Liver (tissue), 8 donors: ENCODE measurements at regions not wholly inside any gene's neighbourhood (a gene's known extent, or its start where the extent isn't known, plus 50 kb on each side); places are given as distances from the start of the nearest gene placed in this dataset.

Source experiments
- DNase-seq: peaks from one replicate; pipeline ENCODE4 v3.0.0-alpha.2; 2017; ENCODE audit warnings: low spot score
- H3K27ac ChIP-seq, 2 donors: one replicate each; pipeline ENCODE4 v1.7.0; 2013; ENCODE audit warnings: inconsistent platforms in 2 of 2, low read length in 2 of 2, control low read depth in 1 of 2, low read depth in 1 of 2, mild to moderate bottlenecking in 1 of 2
- H3K27me3 ChIP-seq, 4 donors: one replicate each; pipeline versions ENCODE4 v1.6.1 to v1.7.0; 2013; ENCODE audit warnings: low read length in 3 of 4, inconsistent platforms in 1 of 4, mild to moderate bottlenecking in 1 of 4, moderate library complexity in 1 of 4; ENCODE audit not compliant: control insufficient read depth in 4 of 4, insufficient read depth in 4 of 4
- H3K36me3 ChIP-seq, 4 donors: one replicate each; pipeline versions ENCODE4 v1.6.1 to v1.7.0; 2013; ENCODE audit warnings: low read length in 3 of 4, mild to moderate bottlenecking in 3 of 4, low read depth in 1 of 4, moderate library complexity in 1 of 4; ENCODE audit not compliant: control insufficient read depth in 4 of 4, insufficient read depth in 3 of 4
- H3K4me1 ChIP-seq, 4 donors: one replicate each; pipeline versions ENCODE4 v1.6.1 to v1.7.0; 2013; ENCODE audit warnings: low read length in 3 of 4, mild to moderate bottlenecking in 3 of 4, moderate library complexity in 1 of 4; ENCODE audit not compliant: control insufficient read depth in 4 of 4, insufficient read depth in 4 of 4
- H3K4me3 ChIP-seq, 3 donors: one replicate each; pipeline versions ENCODE4 v1.6.1 to v1.7.0; 2013; ENCODE audit warnings: low read length in 3 of 3, control low read depth in 1 of 3, low read depth in 1 of 3, mild to moderate bottlenecking in 1 of 3
- H3K9ac ChIP-seq, 2 donors: one replicate each; pipeline ENCODE4 v1.7.0; 2013; ENCODE audit warnings: low read length in 2 of 2, mild to moderate bottlenecking in 2 of 2, moderate library complexity in 2 of 2, control low read depth in 1 of 2, low read depth in 1 of 2
- H3K9me3 ChIP-seq, 4 donors: one replicate each; pipeline versions ENCODE4 v1.6.1 to v1.7.0; 2013; ENCODE audit warnings: low read length in 3 of 4; ENCODE audit not compliant: control insufficient read depth in 4 of 4
- CTCF ChIP-seq: fragments of 150-350 bp; IDR thresholded peaks from 2 replicates; pipeline ENCODE4 v1.5.1; 2017; ENCODE audit warnings: improper control_type of control experiment, low read depth, low read length; ENCODE audit not compliant: missing input control
- EGR1 ChIP-seq, 2 donors: IDR thresholded peaks; 2 replicates each; pipeline ENCODE4 v1.6.1; 2016 to 2018; ENCODE audit warnings: antibody characterized with exemption in 2 of 2, low read depth in 2 of 2
- FOXA1 ChIP-seq: IDR thresholded peaks from 2 replicates; pipeline ENCODE4 v1.6.1; 2016; ENCODE audit warnings: antibody characterized with exemption
- FOXA2 ChIP-seq: IDR thresholded peaks from 2 replicates; pipeline ENCODE4 v1.6.1; 2016; ENCODE audit warnings: antibody characterized with exemption
- GABPA ChIP-seq, 2 donors: IDR thresholded peaks in 1 of 2; conservative IDR thresholded peaks in 1 of 2; 2 replicates each; pipeline ENCODE4 v1.6.1; 2016; ENCODE audit warnings: antibody characterized with exemption in 2 of 2, mild to moderate bottlenecking in 1 of 2, moderate library complexity in 1 of 2
- HNF4A ChIP-seq, 2 donors: conservative IDR thresholded peaks; 2 replicates each; pipeline ENCODE4 v1.6.1; 2016; ENCODE audit warnings: antibody characterized with exemption in 2 of 2, mild to moderate bottlenecking in 2 of 2
- HNF4G ChIP-seq: IDR thresholded peaks from 2 replicates; pipeline ENCODE4 v1.6.1; 2016; ENCODE audit warnings: antibody characterized with exemption
- JUND ChIP-seq, 2 donors: IDR thresholded peaks; 2 replicates each; pipeline ENCODE4 v1.6.1; 2016; ENCODE audit warnings: antibody characterized with exemption in 2 of 2
- MAX ChIP-seq: IDR thresholded peaks from 2 replicates; pipeline ENCODE4 v1.6.1; 2016; ENCODE audit warnings: antibody characterized with exemption
- NR2F2 ChIP-seq: IDR thresholded peaks from 2 replicates; pipeline ENCODE4 v1.6.1; 2016; ENCODE audit warnings: antibody characterized with exemption
- RAD21 ChIP-seq, 2 donors: IDR thresholded peaks; 2 replicates each; pipeline ENCODE4 v1.6.1; 2016; ENCODE audit warnings: antibody characterized with exemption in 2 of 2, mild to moderate bottlenecking in 2 of 2
- REST ChIP-seq: IDR thresholded peaks from 2 replicates; pipeline ENCODE4 v1.6.1; 2016; ENCODE audit warnings: antibody characterized with exemption, mild to moderate bottlenecking
- RXRA ChIP-seq, 2 donors: IDR thresholded peaks; 2 replicates each; pipeline ENCODE4 v1.6.1; 2017 to 2018; ENCODE audit warnings: antibody characterized with exemption in 2 of 2, mild to moderate bottlenecking in 1 of 2
- SP1 ChIP-seq: IDR thresholded peaks from 2 replicates; pipeline ENCODE4 v1.6.1; 2018; ENCODE audit warnings: antibody characterized with exemption, mild to moderate bottlenecking
- TAF1 ChIP-seq: conservative IDR thresholded peaks from 2 replicates; pipeline ENCODE4 v1.6.1; 2016; ENCODE audit warnings: antibody characterized with exemption, mild to moderate bottlenecking
- YY1 ChIP-seq: IDR thresholded peaks from 2 replicates; pipeline ENCODE4 v1.6.1; 2016; ENCODE audit warnings: antibody characterized with exemption, mild to moderate bottlenecking
- ZBTB33 ChIP-seq: IDR thresholded peaks from 2 replicates; pipeline ENCODE4 v1.6.1; 2016; ENCODE audit warnings: antibody characterized with exemption
- WGBS: extraction: QIAGEN DNeasy Blood & Tissue Kit; methylation state at CpG from one replicate; pipeline ENCODE4 v1.1.7; 2013; 5-methylcytosine and 5-hydroxymethylcytosine counted together
- TF ChIP-seq, protein P1 (sequence below): IDR thresholded peaks from 2 replicates; pipeline ENCODE4 v1.6.1; 2016; ENCODE audit warnings: antibody characterized with exemption
- donor health status: healthy.
- donor health status: healthy.
- donor health status: healthy.
- donor health status: healthy.
- donor health status: healthy.

- TF ChIP-seq CTCF (no peak), MAX (no peak), SP1 (no peak), NR2F2 (no peak), EGR1 (IDR thresholded peaks at IDR 0.05; ENCODE audit: low read depth in 2 of 2) (no peak), FOXA2 (no peak), HNF4A (conservative IDR thresholded peaks at IDR 0.05) (no peak)
- WGBS = 84% methylated on average over 1 of the region's 1 CpG
- no peaks in the 10 kb centered on the region for H3K36me3 ChIP-seq
- peaks cover 0 to 3% (median 0%) of the 10 kb centered on the region in 4 donors for H3K9me3 ChIP-seq
- no peaks in the 10 kb centered on the region for H3K4me1 ChIP-seq
- no peak overlapping the region for H3K4me3 ChIP-seq
- H3K27ac ChIP-seq = no peak overlapping the region
- DNase-seq = no peak
- H3K27me3 ChIP-seq = no peaks in the 10 kb centered on the region
- no peak overlapping the region for H3K9ac ChIP-seq
These were observed 907.0 kb downstream of the RAPGEF2 start for GRCh38 chr4:160009656-160010493.

GRCh38 chr4:160019936-160020335, 917.1 kb downstream of the RAPGEF2 start:
- Histone ChIP-seq H3K9ac (no peak overlapping the region), H3K36me3 (no peaks in the 10 kb centered on the region), H3K4me1 (no peaks in the 10 kb centered on the region), H3K4me3 (no peak overlapping the region), H3K27me3 (no peaks in the 10 kb centered on the region), H3K9me3 (no peaks in the 10 kb centered on the region), H3K27ac (no peak overlapping the region)
- DNase-seq = no peak
- WGBS = 62% methylated on average over 2 of the region's 2 CpGs
- no peak for TF ChIP-seq ZBTB33
- no peak for TF ChIP-seq REST
- no peak for TF ChIP-seq CTCF
- no peak for TF ChIP-seq JUND (IDR thresholded peaks at IDR 0.05)
- TF ChIP-seq RXRA (IDR thresholded peaks at IDR 0.05) = no peak
- TF ChIP-seq MAX = no peak
- TF ChIP-seq FOXA1 = no peak
- TF ChIP-seq HNF4G = no peak
- no peak for TF ChIP-seq FOXA2
- no peak for TF ChIP-seq RAD21 (IDR thresholded peaks at IDR 0.05)
- TF ChIP-seq GABPA (IDR thresholded peaks at IDR 0.05 in 1 of 2, conservative IDR thresholded peaks at IDR 0.05 in 1 of 2) = no peak
- TF ChIP-seq NR2F2 = no peak
- no peak for TF ChIP-seq EGR1 (IDR thresholded peaks at IDR 0.05; ENCODE audit: low read depth in 2 of 2)
- TF ChIP-seq TAF1 = no peak
- TF ChIP-seq, protein P1, sequence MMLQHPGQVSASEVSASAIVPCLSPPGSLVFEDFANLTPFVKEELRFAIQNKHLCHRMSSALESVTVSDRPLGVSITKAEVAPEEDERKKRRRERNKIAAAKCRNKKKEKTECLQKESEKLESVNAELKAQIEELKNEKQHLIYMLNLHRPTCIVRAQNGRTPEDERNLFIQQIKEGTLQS = no peak
- TF ChIP-seq SP1 = no peak
- no peak for TF ChIP-seq YY1
